SK-N-SH treated with all-trans-retinoic acid at 6 μM for 48 hours (cell line): ENCODE measurements at regions not wholly inside any gene's neighbourhood (a gene's known extent, or its start where the extent isn't known, plus 50 kb on each side); places are given as distances from the start of the nearest gene placed in this dataset.

Source experiments
- ATAC-seq: fragments of 200-7000 bp; cut with Tn5 transposase; 3 replicates; pipeline ENCODE4 v1.9.1; 2020; ENCODE audit warnings: mild to moderate bottlenecking, moderate library complexity
- ARNTL ChIP-seq: fragments of 450-650 bp; formaldehyde crosslinking; IDR thresholded peaks from 2 replicates; pipeline ENCODE4 v1.5.0; 2020; ENCODE audit warnings: low read depth, mild to moderate bottlenecking, moderate library complexity, borderline replicate concordance
- BACH2 ChIP-seq: fragments of 250-450 bp; sonication (Bioruptor Pico); IDR thresholded peaks from 2 replicates; pipeline ENCODE4 v1.9.0; 2021; ENCODE audit warnings: mild to moderate bottlenecking, borderline replicate concordance
- CSDC2 ChIP-seq: fragments of 250-450 bp; sonication (Bioruptor Pico); IDR thresholded peaks from 2 replicates; pipeline ENCODE4 v1.5.0; 2020; ENCODE audit warnings: mild to moderate bottlenecking, moderate library complexity
- ESRRG ChIP-seq: fragments of 250-450 bp; sonication (Bioruptor Pico); IDR thresholded peaks from 2 replicates; pipeline ENCODE4 v1.6.1; 2021; ENCODE audit warnings: mild to moderate bottlenecking
- GLIS3 ChIP-seq: fragments of 250-450 bp; sonication (Bioruptor Pico); IDR thresholded peaks from 2 replicates; pipeline ENCODE4 v1.5.0; 2020; ENCODE audit warnings: mild to moderate bottlenecking, moderate library complexity
- ISL1 ChIP-seq: fragments of 250-450 bp; sonication (Bioruptor Pico); IDR thresholded peaks from 2 replicates; pipeline ENCODE4 v2.1.2; 2022; ENCODE audit warnings: mild to moderate bottlenecking, moderate library complexity
- OSR1 ChIP-seq: fragments of 250-450 bp; sonication (Bioruptor Pico); IDR thresholded peaks from 2 replicates; pipeline ENCODE4 v1.8.0; 2022; ENCODE audit warnings: moderate library complexity, mild to moderate bottlenecking, inconsistent platforms
- PPARA ChIP-seq: fragments of 250-450 bp; sonication (Bioruptor Pico); IDR thresholded peaks from 2 replicates; pipeline ENCODE4 v1.5.0; 2020; ENCODE audit warnings: mild to moderate bottlenecking, borderline replicate concordance
- RARB ChIP-seq: fragments of 250-450 bp; sonication (Bioruptor Pico); IDR thresholded peaks from 2 replicates; pipeline ENCODE4 v1.8.0; 2021; ENCODE audit warnings: mild to moderate bottlenecking, moderate library complexity
- TCF4 ChIP-seq: fragments of 250-450 bp; sonication (Bioruptor Pico); IDR thresholded peaks from 2 replicates; pipeline ENCODE4 v1.8.0; 2021; ENCODE audit warnings: mild to moderate bottlenecking, moderate library complexity, borderline replicate concordance
- TOX ChIP-seq: fragments of 250-450 bp; sonication (Bioruptor Pico); IDR thresholded peaks from 2 replicates; pipeline ENCODE4 v1.8.0; 2021; ENCODE audit warnings: mild to moderate bottlenecking, moderate library complexity, borderline replicate concordance
- ZC3H10 ChIP-seq: fragments of 250-450 bp; sonication (Bioruptor Pico); IDR thresholded peaks from 2 replicates; pipeline ENCODE4 v1.5.1; 2021; ENCODE audit warnings: mild to moderate bottlenecking, moderate library complexity
- ZFP3 ChIP-seq: fragments of 250-450 bp; sonication (Bioruptor Pico); IDR thresholded peaks from 2 replicates; pipeline ENCODE4 v1.5.0; 2020; ENCODE audit warnings: mild to moderate bottlenecking, moderate library complexity
- ZFP30 ChIP-seq: fragments of 450-650 bp; formaldehyde crosslinking; IDR thresholded peaks from 2 replicates; pipeline ENCODE4 v1.5.0; 2022; ENCODE audit warnings: mild to moderate bottlenecking, moderate library complexity
- ZNF565 ChIP-seq: fragments of 450-650 bp; formaldehyde crosslinking; conservative IDR thresholded peaks from 2 replicates; pipeline ENCODE4 v1.5.0; 2020; ENCODE audit warnings: low read depth, mild to moderate bottlenecking, moderate library complexity
- ZNF70 ChIP-seq: fragments of 450-650 bp; formaldehyde crosslinking; IDR thresholded peaks from 2 replicates; pipeline ENCODE4 v1.5.0; 2020; ENCODE audit warnings: mild to moderate bottlenecking, moderate library complexity
- ZNF8 ChIP-seq: fragments of 450-650 bp; formaldehyde crosslinking; IDR thresholded peaks from 2 replicates; pipeline ENCODE4 v1.5.0; 2020; ENCODE audit warnings: mild to moderate bottlenecking, moderate library complexity
- TF ChIP-seq, protein P1 (sequence below): fragments of 250-450 bp; sonication (Bioruptor Pico); IDR thresholded peaks from 2 replicates; pipeline ENCODE4 v1.5.1; 2021; ENCODE audit warnings: mild to moderate bottlenecking, moderate library complexity
- TF ChIP-seq, protein P2 (sequence below): fragments of 250-450 bp; sonication (Bioruptor Pico); IDR thresholded peaks from 2 replicates; pipeline ENCODE4 v1.5.0; 2020; ENCODE audit warnings: mild to moderate bottlenecking, moderate library complexity
- TF ChIP-seq, protein P3 (sequence below): fragments of 250-450 bp; sonication (Bioruptor Pico); IDR thresholded peaks from 2 replicates; pipeline ENCODE4 v1.5.1; 2020; ENCODE audit warnings: low read depth, mild to moderate bottlenecking, moderate library complexity
- TF ChIP-seq, protein P4 (sequence below): fragments of 250-450 bp; sonication (Bioruptor Pico); IDR thresholded peaks from 2 replicates; pipeline ENCODE4 v1.8.0; 2020; ENCODE audit warnings: mild to moderate bottlenecking, moderate library complexity, borderline replicate concordance
- TF ChIP-seq, protein P5 (sequence below): fragments of 250-450 bp; sonication (Bioruptor Pico); IDR thresholded peaks from 2 replicates; pipeline ENCODE4 v1.8.0; 2021; ENCODE audit warnings: low read depth, mild to moderate bottlenecking, moderate library complexity, borderline replicate concordance

DNA sequence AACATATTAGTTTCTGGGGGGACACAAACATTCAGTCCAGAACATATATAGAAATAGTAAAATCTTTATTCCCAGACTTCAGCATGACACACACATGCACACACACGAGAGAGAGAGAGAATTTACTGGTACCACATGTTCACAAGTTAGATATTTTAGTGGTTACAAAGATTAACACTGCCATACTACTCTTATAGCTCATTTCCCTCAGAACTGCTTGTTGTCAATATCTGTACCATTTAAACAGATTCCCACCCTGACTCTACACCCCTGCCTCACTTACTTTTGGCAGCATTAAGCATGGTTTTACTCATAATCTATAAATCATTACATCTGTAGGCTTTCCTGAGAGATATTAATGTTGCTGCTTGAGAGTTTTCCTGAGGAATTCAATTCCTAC is 524.7 kb upstream of the HTR2A start:
- no peak for ATAC-seq
- no peak for TF ChIP-seq CSDC2
- no peak for TF ChIP-seq ZFP30
- no peak for TF ChIP-seq ZNF70 (CRISPR knock-in tag)
- no peak for TF ChIP-seq OSR1
- TF ChIP-seq, protein P1, sequence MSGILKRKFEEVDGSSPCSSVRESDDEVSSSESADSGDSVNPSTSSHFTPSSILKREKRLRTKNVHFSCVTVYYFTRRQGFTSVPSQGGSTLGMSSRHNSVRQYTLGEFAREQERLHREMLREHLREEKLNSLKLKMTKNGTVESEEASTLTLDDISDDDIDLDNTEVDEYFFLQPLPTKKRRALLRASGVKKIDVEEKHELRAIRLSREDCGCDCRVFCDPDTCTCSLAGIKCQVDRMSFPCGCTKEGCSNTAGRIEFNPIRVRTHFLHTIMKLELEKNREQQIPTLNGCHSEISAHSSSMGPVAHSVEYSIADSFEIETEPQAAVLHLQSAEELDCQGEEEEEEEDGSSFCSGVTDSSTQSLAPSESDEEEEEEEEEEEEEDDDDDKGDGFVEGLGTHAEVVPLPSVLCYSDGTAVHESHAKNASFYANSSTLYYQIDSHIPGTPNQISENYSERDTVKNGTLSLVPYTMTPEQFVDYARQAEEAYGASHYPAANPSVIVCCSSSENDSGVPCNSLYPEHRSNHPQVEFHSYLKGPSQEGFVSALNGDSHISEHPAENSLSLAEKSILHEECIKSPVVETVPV (CRISPR knock-in tag) = no peak
- TF ChIP-seq PPARA = no peak
- TF ChIP-seq GLIS3 (CRISPR knock-in tag) = no peak
- TF ChIP-seq TOX (CRISPR knock-in tag) = no peak
- TF ChIP-seq, protein P2, sequence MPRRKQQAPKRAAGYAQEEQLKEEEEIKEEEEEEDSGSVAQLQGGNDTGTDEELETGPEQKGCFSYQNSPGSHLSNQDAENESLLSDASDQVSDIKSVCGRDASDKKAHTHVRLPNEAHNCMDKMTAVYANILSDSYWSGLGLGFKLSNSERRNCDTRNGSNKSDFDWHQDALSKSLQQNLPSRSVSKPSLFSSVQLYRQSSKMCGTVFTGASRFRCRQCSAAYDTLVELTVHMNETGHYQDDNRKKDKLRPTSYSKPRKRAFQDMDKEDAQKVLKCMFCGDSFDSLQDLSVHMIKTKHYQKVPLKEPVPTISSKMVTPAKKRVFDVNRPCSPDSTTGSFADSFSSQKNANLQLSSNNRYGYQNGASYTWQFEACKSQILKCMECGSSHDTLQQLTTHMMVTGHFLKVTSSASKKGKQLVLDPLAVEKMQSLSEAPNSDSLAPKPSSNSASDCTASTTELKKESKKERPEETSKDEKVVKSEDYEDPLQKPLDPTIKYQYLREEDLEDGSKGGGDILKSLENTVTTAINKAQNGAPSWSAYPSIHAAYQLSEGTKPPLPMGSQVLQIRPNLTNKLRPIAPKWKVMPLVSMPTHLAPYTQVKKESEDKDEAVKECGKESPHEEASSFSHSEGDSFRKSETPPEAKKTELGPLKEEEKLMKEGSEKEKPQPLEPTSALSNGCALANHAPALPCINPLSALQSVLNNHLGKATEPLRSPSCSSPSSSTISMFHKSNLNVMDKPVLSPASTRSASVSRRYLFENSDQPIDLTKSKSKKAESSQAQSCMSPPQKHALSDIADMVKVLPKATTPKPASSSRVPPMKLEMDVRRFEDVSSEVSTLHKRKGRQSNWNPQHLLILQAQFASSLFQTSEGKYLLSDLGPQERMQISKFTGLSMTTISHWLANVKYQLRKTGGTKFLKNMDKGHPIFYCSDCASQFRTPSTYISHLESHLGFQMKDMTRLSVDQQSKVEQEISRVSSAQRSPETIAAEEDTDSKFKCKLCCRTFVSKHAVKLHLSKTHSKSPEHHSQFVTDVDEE = no peak
- no peak for TF ChIP-seq BACH2 (CRISPR knock-in tag)
- TF ChIP-seq, protein P3, sequence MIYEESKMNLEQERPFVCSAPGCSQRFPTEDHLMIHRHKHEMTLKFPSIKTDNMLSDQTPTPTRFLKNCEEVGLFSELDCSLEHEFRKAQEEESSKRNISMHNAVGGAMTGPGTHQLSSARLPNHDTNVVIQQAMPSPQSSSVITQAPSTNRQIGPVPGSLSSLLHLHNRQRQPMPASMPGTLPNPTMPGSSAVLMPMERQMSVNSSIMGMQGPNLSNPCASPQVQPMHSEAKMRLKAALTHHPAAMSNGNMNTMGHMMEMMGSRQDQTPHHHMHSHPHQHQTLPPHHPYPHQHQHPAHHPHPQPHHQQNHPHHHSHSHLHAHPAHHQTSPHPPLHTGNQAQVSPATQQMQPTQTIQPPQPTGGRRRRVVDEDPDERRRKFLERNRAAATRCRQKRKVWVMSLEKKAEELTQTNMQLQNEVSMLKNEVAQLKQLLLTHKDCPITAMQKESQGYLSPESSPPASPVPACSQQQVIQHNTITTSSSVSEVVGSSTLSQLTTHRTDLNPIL (CRISPR knock-in tag) = no peak
- no peak for TF ChIP-seq ZC3H10
- TF ChIP-seq ZNF565 (CRISPR knock-in tag) = no peak
- TF ChIP-seq ARNTL (CRISPR knock-in tag) = no peak

DNA sequence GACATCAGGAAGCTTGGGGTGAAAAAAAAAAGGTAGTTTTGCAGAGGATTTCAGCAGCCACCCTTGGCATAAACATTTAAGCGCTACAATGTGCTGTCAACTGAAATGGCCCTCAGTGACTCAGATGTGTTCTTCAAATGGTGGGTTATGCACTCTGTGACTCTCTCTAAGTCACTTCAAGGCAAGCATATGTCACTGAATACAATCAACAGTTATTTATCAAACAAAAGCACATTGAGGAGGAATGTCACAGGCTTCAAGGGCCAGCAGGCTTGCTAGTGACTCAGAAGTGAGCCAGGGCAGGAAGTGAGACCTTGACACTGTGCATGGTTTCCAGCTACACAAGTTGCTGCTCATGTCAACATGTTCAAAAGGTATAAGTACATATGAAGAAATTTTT is 523.7 kb upstream of the HTR2A start:
- no peak for ATAC-seq
- TF ChIP-seq, protein P4, sequence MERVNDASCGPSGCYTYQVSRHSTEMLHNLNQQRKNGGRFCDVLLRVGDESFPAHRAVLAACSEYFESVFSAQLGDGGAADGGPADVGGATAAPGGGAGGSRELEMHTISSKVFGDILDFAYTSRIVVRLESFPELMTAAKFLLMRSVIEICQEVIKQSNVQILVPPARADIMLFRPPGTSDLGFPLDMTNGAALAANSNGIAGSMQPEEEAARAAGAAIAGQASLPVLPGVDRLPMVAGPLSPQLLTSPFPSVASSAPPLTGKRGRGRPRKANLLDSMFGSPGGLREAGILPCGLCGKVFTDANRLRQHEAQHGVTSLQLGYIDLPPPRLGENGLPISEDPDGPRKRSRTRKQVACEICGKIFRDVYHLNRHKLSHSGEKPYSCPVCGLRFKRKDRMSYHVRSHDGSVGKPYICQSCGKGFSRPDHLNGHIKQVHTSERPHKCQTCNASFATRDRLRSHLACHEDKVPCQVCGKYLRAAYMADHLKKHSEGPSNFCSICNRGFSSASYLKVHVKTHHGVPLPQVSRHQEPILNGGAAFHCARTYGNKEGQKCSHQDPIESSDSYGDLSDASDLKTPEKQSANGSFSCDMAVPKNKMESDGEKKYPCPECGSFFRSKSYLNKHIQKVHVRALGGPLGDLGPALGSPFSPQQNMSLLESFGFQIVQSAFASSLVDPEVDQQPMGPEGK (CRISPR knock-in tag) = no peak
- TF ChIP-seq, protein P3 (CRISPR knock-in tag) = no peak
- TF ChIP-seq ZFP3 (no peak), ISL1 (CRISPR knock-in tag) (no peak), TOX (CRISPR knock-in tag) (no peak), TCF4 (CRISPR knock-in tag) (no peak)
- TF ChIP-seq, protein P1 (CRISPR knock-in tag) = no peak

DNA sequence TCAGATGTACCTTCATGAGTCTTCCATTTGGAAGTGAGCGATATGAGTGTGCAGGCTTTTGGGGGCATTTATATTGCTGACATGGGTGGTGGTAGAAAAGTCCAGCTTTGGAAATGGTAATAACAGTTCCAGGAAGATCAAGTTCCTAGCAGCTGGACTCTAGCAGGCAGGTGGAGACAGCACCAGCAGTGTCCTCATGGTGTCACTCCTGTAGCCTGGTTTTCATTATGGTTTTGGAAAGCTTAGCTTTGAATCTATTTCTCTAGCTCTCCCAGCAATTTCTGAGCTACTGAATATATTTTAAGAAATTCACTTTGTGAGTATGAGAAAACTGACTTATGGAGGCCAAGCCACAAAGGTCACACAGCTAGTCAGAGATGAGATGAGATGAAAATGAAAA is 523.2 kb upstream of the HTR2A start:
- no peak; the same call in 2 of the 3 replicates for ATAC-seq
- TF ChIP-seq BACH2 (CRISPR knock-in tag) (no peak), ZC3H10 (no peak), ISL1 (CRISPR knock-in tag) (no peak), ZNF70 (CRISPR knock-in tag) (no peak), ZNF8 (no peak), RARB (CRISPR knock-in tag) (no peak), CSDC2 (no peak), ZFP30 (no peak), ARNTL (CRISPR knock-in tag) (no peak), ZFP3 (no peak), ZNF565 (CRISPR knock-in tag) (no peak), GLIS3 (CRISPR knock-in tag) (no peak), ESRRG (no peak)
- TF ChIP-seq, protein P5, sequence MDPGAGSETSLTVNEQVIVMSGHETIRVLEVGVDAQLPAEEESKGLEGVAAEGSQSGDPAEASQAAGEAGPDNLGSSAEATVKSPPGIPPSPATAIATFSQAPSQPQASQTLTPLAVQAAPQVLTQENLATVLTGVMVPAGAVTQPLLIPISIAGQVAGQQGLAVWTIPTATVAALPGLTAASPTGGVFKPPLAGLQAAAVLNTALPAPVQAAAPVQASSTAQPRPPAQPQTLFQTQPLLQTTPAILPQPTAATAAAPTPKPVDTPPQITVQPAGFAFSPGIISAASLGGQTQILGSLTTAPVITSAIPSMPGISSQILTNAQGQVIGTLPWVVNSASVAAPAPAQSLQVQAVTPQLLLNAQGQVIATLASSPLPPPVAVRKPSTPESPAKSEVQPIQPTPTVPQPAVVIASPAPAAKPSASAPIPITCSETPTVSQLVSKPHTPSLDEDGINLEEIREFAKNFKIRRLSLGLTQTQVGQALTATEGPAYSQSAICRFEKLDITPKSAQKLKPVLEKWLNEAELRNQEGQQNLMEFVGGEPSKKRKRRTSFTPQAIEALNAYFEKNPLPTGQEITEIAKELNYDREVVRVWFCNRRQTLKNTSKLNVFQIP (CRISPR knock-in tag) = no peak
- TF ChIP-seq, protein P3 (CRISPR knock-in tag) = no peak
- TF ChIP-seq, protein P4 (CRISPR knock-in tag) = no peak
